Activated T-cell treated with anti-CD3 and anti-CD28 coated beads, Interleukin-2, amount 50 U/mL, for 72 hours (primary cell): ENCODE measurements at regions not wholly inside any gene's neighbourhood (a gene's known extent, or its start where the extent isn't known, plus 50 kb on each side); places are given as distances from the start of the nearest gene placed in this dataset.

Experiments
- ATAC-seq, 2 donors: fragments of 150-1000 bp; cut with Tn5 transposase; replicated peaks in 1 of 2; 2 replicates each; pipeline ENCODE4 v1.10.0; 2021; ENCODE audit warnings: moderate library complexity in 2 of 2, mild to moderate bottlenecking in 1 of 2
- DNase-seq, 2 donors: peaks; one replicate each; pipeline ENCODE4 v3.0.0; 2021 to 2022; ENCODE audit warnings: mixed read lengths in 1 of 2
- H3K27ac Mint-ChIP-seq: one replicate; pipeline ENCODE4 v1.8.0; 2022; ENCODE audit warnings: mild to moderate bottlenecking, moderate library complexity, mixed read lengths
- H3K27me3 Mint-ChIP-seq: one replicate; pipeline ENCODE4 v1.8.0; 2022; ENCODE audit warnings: low read depth, mixed read lengths
- H3K36me3 Mint-ChIP-seq, 2 donors: one replicate each; pipeline ENCODE4 v1.8.0; 2022; ENCODE audit warnings: mixed read lengths in 2 of 2, mild to moderate bottlenecking in 1 of 2; ENCODE audit not compliant: insufficient read depth in 2 of 2
- H3K4me1 Mint-ChIP-seq: one replicate; pipeline ENCODE4 v1.8.0; 2022; ENCODE audit warnings: low read depth, mixed read lengths
- H3K4me3 Mint-ChIP-seq, 2 donors: one replicate each; pipeline ENCODE4 v1.8.0; 2022; ENCODE audit warnings: mild to moderate bottlenecking in 2 of 2, mixed read lengths in 2 of 2, moderate library complexity in 2 of 2
- H3K9me3 Mint-ChIP-seq, 2 donors: one replicate each; pipeline ENCODE4 v1.8.0; 2022; ENCODE audit warnings: mixed read lengths in 2 of 2

DNA sequence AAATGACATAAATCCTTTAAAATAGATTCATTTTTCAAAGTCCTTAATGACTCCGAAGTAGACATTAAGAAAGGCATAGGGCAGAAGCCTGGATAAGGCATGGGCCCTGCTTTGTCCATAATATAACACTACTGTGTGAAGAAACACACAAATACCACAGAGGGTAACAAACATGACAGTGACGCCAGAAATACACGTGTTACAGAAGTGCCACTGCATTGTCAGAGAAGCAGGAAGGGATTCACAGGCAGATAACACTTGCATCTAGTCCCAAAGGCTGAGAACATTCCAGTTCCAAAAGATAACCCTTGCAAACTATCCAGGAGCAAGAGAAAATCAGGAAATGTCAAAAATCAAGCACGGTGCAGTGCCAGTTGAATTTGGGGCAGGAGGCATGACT is 633.2 kb downstream of the LIG4 start:
- no peaks in the 10 kb centered on the region for H3K36me3 Mint-ChIP-seq
- no peaks in the 10 kb centered on the region for H3K27me3 Mint-ChIP-seq
- H3K27ac Mint-ChIP-seq = no peak overlapping the region
- ATAC-seq = no peak
- no peak overlapping the region for H3K4me3 Mint-ChIP-seq
- DNase-seq = no peak
- H3K4me1 Mint-ChIP-seq = no peaks in the 10 kb centered on the region
- H3K9me3 Mint-ChIP-seq = peaks cover 7 to 8% of the 10 kb centered on the region in 2 donors

DNA sequence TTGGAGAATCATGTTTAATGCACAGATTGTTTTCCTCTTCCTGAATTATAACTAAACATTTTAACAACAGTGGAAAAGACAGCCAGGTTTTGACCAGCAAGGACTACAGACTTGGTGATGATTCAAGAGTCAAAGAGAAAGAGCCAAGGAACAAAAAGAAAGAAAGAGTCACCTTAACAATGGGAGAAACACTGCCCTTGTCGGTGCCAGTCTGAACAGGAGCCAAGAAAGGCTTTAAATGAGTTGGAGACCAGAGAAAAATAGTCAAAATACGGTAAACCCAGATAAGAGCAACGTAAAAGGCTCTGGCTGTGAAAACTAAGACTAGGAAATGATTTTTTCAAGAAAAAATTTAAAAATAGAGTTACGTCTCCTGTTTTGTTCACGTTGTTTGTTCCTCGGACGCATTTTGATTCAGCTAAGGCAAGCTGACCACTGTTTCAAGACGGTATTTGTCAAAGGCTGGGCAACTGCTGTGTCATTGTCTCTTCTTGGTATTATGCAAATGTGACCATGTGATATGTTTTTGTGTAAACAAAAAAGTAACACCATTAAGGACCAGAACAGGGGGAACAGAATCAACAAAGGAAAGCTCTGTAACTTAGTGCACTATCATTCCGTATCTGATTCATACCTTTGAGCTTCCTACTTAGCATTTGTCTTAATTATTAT is 634.5 kb downstream of the LIG4 start:
- H3K27ac Mint-ChIP-seq = no peak overlapping the region
- no peaks in the 10 kb centered on the region for H3K4me1 Mint-ChIP-seq
- no peaks in the 10 kb centered on the region for H3K36me3 Mint-ChIP-seq
- H3K9me3 Mint-ChIP-seq = peaks cover 5 to 8% of the 10 kb centered on the region in 2 donors
- no peaks in the 10 kb centered on the region for H3K27me3 Mint-ChIP-seq
- ATAC-seq = no peak
- DNase-seq = no peak
- H3K4me3 Mint-ChIP-seq = no peak overlapping the region

DNA sequence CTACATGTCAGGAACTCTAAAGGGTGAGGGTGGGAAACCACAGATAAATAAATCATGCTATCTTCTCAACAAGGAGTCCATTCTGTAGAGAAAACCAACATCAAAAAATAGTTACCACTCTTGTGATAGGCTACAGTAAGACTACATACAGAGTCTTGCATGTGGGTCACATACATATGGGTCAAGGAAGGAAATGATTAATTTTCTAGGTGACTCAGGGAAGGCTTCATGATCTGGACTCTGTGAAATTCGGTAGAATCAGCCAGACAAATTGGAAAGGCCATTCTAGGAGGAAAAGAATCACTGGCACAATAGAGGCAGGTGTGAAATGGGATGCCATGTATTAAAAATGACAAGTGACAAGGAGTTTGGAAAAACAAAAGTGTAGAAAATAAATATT is 638.9 kb downstream of the LIG4 start:
- H3K36me3 Mint-ChIP-seq = peaks cover 2 to 6% of the 10 kb centered on the region in 2 donors
- no peak overlapping the region for H3K27ac Mint-ChIP-seq
- no peak for DNase-seq
- no peaks in the 10 kb centered on the region for H3K27me3 Mint-ChIP-seq
- peaks cover 10 to 11% of the 10 kb centered on the region in 2 donors for H3K9me3 Mint-ChIP-seq
- H3K4me1 Mint-ChIP-seq = no peaks in the 10 kb centered on the region
- H3K4me3 Mint-ChIP-seq = no peak overlapping the region
- ATAC-seq = no peak

DNA sequence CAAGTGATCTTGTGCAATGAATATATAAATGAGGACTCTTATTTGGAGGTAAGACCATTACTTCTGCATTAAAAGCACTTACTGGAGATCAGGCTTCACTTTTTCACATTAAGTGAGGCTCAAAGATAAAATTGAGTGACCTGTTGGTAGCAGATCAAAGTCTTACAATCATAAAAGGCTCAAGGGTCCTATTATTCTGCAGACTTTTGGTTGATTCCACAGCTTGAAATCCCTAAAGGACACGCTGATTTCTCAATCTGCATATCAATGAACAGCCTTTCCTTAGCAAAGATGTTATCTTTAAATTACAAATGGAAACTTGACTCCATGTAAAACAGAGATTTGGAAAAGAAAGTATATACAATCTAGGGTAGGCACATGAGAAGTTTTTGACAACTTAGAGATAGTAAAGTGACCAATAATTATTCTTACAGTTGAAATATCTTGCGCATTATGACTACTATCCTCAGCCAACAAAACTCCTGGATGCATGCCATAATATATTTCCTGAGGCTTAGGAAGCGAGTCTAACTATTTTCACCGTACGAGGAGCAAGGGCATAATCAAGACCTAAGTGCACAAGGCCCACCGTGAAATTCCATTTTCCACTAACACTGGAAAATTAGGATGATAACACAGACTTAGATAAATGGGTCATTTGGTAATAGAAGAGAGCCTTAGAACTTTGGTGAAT is 640.7 kb downstream of the LIG4 start:
- H3K36me3 Mint-ChIP-seq = peaks cover 2 to 6% of the 10 kb centered on the region in 2 donors
- peaks cover 8 to 11% of the 10 kb centered on the region in 2 donors for H3K9me3 Mint-ChIP-seq
- H3K4me1 Mint-ChIP-seq = no peaks in the 10 kb centered on the region
- H3K4me3 Mint-ChIP-seq = no peak overlapping the region
- no peak for DNase-seq
- H3K27me3 Mint-ChIP-seq = no peaks in the 10 kb centered on the region
- H3K27ac Mint-ChIP-seq = no peak overlapping the region
- no peak for ATAC-seq

DNA sequence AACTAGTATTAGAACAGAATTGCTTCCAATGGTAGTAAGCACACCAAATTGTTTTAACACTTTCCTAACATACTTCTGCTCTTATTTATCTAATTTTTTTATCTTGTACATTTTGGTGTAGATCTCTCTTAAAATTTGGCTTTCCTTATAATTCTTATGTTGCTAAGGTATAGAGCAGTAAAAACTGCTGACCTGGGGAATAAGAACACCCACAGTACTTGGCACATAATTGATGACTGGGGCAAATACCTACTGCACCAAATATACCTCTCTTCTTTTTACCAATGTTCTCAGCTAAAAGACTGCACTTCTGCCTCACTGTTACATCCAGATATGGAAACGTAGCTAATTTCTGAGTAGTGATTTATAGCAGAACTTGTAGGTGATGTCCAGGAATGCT is 642.2 kb downstream of the LIG4 start:
- H3K36me3 Mint-ChIP-seq = peaks cover 2 to 6% of the 10 kb centered on the region in 2 donors
- ATAC-seq = no peak
- peaks cover 9 to 10% of the 10 kb centered on the region in 2 donors for H3K9me3 Mint-ChIP-seq
- no peak overlapping the region for H3K4me3 Mint-ChIP-seq
- no peaks in the 10 kb centered on the region for H3K27me3 Mint-ChIP-seq
- no peak for DNase-seq
- no peak overlapping the region for H3K27ac Mint-ChIP-seq
- H3K4me1 Mint-ChIP-seq = no peaks in the 10 kb centered on the region

DNA sequence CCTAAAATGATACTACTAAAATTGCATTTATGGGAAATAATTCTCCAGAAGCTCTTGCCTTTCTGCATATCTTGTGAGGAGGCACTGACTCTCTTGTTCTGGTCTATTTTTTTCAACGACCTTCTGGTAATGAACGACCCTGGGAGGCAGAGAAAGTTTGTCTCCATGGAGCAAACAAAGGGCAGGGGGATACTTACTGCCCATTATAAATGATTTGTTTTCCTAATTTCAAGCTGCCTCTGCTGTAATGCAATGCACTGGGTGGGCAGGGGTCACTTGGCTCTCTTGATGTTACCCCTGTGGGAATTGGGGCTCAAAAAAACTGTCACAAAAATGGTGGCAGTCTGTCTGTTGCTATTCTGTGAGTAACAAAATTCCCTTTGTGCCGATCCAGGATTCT is 643.2 kb downstream of the LIG4 start:
- ATAC-seq (no peak), DNase-seq (no peak)
- H3K9me3 Mint-ChIP-seq = peaks cover 5 to 7% of the 10 kb centered on the region in 2 donors
- no peaks in the 10 kb centered on the region for H3K4me1 Mint-ChIP-seq
- no peak overlapping the region for H3K4me3 Mint-ChIP-seq
- H3K27me3 Mint-ChIP-seq = no peaks in the 10 kb centered on the region
- peaks cover 2 to 6% of the 10 kb centered on the region in 2 donors for H3K36me3 Mint-ChIP-seq
- no peak overlapping the region for H3K27ac Mint-ChIP-seq

DNA sequence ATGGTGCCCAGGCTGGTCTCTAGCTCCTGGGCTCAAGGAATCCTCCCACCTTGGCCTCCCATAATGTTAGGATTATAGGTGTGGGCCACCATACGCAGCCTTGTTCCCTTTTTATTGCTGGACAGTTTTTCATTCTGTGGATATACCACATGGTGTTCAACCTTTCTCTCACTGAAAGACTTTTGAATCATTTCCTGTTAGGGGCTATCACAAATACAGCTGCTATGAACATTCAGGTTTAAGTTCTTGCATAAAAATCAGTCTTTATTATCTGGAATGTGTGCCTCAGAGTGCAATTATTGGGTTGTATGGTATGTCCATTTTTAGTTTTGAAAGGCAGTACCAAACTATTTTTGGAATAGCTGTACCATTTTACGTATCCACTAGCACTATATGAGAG is 647.2 kb downstream of the LIG4 start:
- no peak for ATAC-seq
- DNase-seq = no peak
- Mint-ChIP-seq H3K4me3 (no peak overlapping the region), H3K27me3 (no peaks in the 10 kb centered on the region), H3K4me1 (no peaks in the 10 kb centered on the region), H3K27ac (no peak overlapping the region), H3K9me3 (peaks cover 5 to 8% of the 10 kb centered on the region in 2 donors), H3K36me3 (peaks cover under 1 to 2% of the 10 kb centered on the region in 2 donors)

DNA sequence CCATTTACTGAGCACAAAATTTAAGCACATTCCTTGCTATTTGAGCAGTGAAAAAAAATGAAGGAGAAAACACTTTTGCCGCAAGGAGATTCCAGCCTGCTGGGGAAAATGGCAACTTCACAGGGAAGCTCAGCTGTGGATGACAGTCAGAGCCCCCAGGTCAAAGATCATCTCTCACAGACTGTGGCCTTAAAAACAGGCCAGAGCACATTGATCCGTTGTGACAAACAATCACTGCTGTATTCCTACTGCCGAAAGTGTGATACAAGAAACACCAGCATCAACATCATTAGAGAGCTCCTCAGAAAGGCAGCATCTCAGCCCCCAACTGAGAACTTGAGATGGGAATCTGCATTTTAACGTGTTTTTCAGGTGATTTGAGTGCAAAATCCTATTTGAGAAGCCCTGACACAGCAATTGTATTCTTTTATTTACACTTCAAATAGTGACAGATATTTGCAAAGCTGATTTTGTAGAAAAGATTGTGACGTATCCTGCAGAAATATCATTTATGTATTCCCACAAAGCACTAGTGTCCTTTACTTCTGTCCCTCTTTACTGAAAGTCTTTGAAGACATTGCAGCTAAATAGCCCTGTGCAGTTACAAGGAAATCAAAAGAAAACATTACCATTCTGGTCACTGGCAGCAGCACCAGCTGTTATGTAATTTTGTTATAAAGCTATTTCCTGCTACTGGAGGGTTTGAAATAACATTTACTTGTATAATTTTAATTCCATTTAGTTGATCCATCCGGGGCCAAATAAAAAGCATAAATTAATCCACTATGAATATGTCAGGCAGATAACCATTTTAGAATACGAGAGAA is 652.0 kb downstream of the LIG4 start:
- no peak overlapping the region for H3K27ac Mint-ChIP-seq
- H3K4me3 Mint-ChIP-seq = no peak overlapping the region
- H3K9me3 Mint-ChIP-seq = peaks cover 0 to 5% of the 10 kb centered on the region in 2 donors
- ATAC-seq = no peak
- H3K27me3 Mint-ChIP-seq = no peaks in the 10 kb centered on the region
- no peaks in the 10 kb centered on the region for H3K36me3 Mint-ChIP-seq
- H3K4me1 Mint-ChIP-seq = no peaks in the 10 kb centered on the region
- DNase-seq = no peak

DNA sequence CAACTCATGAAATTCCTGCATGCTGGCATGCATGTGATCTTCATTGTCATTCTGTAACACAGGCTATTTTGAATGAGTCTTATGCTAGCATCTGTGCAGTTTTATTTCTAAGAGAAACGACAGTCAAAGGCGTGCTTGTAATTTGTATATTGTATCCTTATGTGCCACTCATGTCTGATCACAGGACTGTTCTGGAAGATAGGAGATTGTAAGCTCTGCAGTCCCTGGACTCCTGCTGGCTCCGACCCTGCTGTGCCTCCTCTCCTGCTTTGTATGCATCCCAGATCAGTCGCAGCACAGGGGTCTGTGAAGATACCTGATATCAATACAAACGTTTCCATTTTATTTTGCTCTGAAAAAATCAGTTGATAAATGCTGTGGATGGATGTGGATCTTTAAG is 653.1 kb downstream of the LIG4 start:
- H3K4me1 Mint-ChIP-seq = no peaks in the 10 kb centered on the region
- H3K27ac Mint-ChIP-seq = no peak overlapping the region
- ATAC-seq (no peak), DNase-seq (no peak)
- H3K4me3 Mint-ChIP-seq = no peak overlapping the region
- H3K27me3 Mint-ChIP-seq = no peaks in the 10 kb centered on the region
- peaks cover 0 to 4% of the 10 kb centered on the region in 2 donors for H3K9me3 Mint-ChIP-seq
- H3K36me3 Mint-ChIP-seq = no peaks in the 10 kb centered on the region

DNA sequence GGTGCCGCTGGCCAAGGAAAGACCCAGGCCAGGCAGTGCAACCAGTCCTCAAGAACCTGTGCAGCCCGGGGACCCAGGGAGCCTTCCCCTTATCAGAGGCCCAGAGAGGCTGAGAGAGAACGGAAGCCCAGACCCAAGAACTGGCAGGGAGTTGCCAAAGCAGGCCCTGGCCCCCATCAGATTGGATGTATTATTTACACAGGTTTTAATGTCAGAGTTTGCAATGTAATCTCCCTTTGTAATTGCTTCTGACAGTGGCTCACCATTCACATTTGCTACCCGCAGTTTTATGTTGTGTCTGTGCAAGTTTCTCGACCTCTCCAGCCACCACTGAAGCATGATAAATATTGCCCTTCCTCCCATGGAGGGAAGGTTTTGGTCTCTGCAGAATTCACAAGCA is 660.9 kb downstream of the LIG4 start:
- Mint-ChIP-seq H3K9me3 (peaks cover 2 to 3% of the 10 kb centered on the region in 2 donors), H3K36me3 (no peaks in the 10 kb centered on the region), H3K27me3 (no peaks in the 10 kb centered on the region), H3K4me1 (no peaks in the 10 kb centered on the region), H3K4me3 (no peak overlapping the region), H3K27ac (no peak overlapping the region)
- DNase-seq = no peak
- no peak for ATAC-seq

DNA sequence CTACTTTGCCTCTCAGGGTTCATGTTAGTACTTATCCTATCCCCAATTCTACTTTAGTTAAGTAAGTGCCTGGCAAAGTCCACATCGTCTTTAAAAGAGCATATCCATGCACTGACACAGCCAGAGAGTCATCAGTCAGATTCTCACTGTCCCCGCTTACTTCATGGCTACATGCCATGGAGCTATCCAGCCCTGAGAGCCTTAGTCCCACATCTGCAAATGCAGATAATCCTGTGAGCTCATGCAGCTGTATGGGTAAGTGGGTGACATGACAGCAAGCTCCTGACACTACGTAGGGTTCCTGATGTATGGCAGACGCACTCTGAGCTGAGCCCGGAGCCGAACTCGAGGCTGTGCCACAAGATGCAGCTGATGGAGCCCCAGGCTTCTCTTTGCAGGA is 661.5 kb downstream of the LIG4 start:
- H3K27ac Mint-ChIP-seq = no peak overlapping the region
- H3K27me3 Mint-ChIP-seq = no peaks in the 10 kb centered on the region
- ATAC-seq (no peak), DNase-seq (no peak)
- H3K4me3 Mint-ChIP-seq = no peak overlapping the region
- H3K36me3 Mint-ChIP-seq = no peaks in the 10 kb centered on the region
- H3K4me1 Mint-ChIP-seq = no peaks in the 10 kb centered on the region
- peaks cover 2 to 3% of the 10 kb centered on the region in 2 donors for H3K9me3 Mint-ChIP-seq

DNA sequence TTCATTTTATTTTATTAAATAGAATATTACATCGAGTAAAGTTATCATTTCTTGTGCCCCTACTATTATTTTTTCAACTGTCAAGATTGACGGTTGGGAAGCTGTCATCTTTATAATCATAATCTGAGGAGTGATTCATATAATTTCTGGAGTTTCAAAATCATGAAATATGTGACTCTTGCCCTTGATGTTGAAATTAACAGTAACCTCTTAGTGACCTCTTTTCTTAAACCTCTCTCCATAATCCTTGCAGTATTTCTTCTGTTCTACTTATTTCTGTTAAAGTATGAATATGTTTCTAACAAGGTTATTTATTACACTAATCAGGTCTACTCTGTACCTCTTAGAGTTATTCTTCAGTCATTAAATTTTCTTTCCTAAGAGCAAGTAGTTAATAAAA is 663.8 kb downstream of the LIG4 start:
- no peak overlapping the region for H3K4me3 Mint-ChIP-seq
- DNase-seq = no peak
- H3K9me3 Mint-ChIP-seq = peaks cover 0 to 4% of the 10 kb centered on the region in 2 donors
- no peak for ATAC-seq
- no peaks in the 10 kb centered on the region for H3K27me3 Mint-ChIP-seq
- H3K27ac Mint-ChIP-seq = no peak overlapping the region
- no peaks in the 10 kb centered on the region for H3K4me1 Mint-ChIP-seq
- no peaks in the 10 kb centered on the region for H3K36me3 Mint-ChIP-seq

DNA sequence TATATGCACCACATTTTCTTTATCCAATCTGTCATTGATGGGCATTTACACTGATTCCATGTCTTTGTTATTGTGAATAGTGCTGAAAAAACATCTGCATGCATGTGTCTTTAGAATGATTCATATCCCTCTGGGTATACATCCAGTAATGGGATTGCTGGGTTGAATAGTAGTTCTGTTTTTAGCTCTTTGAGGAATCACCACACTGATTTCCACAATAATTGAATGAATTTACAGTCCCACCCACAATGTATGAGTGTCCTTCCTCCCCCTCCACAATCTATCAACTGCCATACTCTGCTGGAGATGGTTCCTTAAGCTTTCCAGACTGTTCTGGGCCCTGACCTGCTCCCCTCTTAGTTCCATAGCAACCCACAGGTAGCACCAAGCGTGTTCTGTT is 667.0 kb downstream of the LIG4 start:
- no peaks in the 10 kb centered on the region for H3K36me3 Mint-ChIP-seq
- H3K9me3 Mint-ChIP-seq = peaks cover 2 to 10% of the 10 kb centered on the region in 2 donors
- H3K27me3 Mint-ChIP-seq = no peaks in the 10 kb centered on the region
- no peak for ATAC-seq
- no peak overlapping the region for H3K4me3 Mint-ChIP-seq
- no peak overlapping the region for H3K27ac Mint-ChIP-seq
- no peaks in the 10 kb centered on the region for H3K4me1 Mint-ChIP-seq
- DNase-seq = no peak
